Mucosa of descending colon (tissue), 3 donors: ENCODE measurements at regions not wholly inside any gene's neighbourhood (a gene's known extent, or its start where the extent isn't known, plus 50 kb on each side); places are given as distances from the start of the nearest gene placed in this dataset.

ENCODE experiments used
- ATAC-seq: fragments of 200-7000 bp; cut with Tn5 transposase; one replicate; pipeline ENCODE4 v1.9.1; 2020; ENCODE audit warnings: mild to moderate bottlenecking, moderate library complexity
- DNase-seq, 3 donors: peaks; one replicate each; pipeline ENCODE4 v3.0.0-alpha.2; 2020
- H3K36me3 ChIP-seq: fragments of 200-600 bp; one replicate; pipeline ENCODE4 v1.8.0; 2021; ENCODE audit warnings: low read depth, mild to moderate bottlenecking
- H3K4me1 ChIP-seq: fragments of 200-600 bp; one replicate; pipeline ENCODE4 v1.8.0; 2021; ENCODE audit warnings: low read depth, mild to moderate bottlenecking
- H3K4me3 ChIP-seq: fragments of 200-600 bp; one replicate; pipeline ENCODE4 v1.8.0; 2021; ENCODE audit warnings: mild to moderate bottlenecking
- H3K9me3 ChIP-seq: fragments of 200-600 bp; one replicate; pipeline ENCODE4 v1.8.0; 2021; ENCODE audit warnings: mild to moderate bottlenecking
- intact Hi-C, 2 donors: fragments of 100-400 bp; cut with DNase I in 1 of 2; cut with micrococcal nuclease in 1 of 2; formaldehyde crosslinking; loops; one replicate each; pipeline versions ENCODE4 v1.11.0 to v1.11.1; 2022; cut with DNase I, micrococcal nuclease
- TF ChIP-seq, protein P1 (sequence below): fragments of 200-600 bp; IDR thresholded peaks from one replicate; pipeline ENCODE4 v1.8.0; 2022; ENCODE audit warnings: antibody characterized with exemption, mild to moderate bottlenecking
- donor health status: DM: no; HTN: no; CAD: no; lungs with moderate emphysema.
- donor health status: DM: no; HTN: no; CAD: no.
- donor health status: DM: no; HTN: yes; CAD: no.

DNA sequence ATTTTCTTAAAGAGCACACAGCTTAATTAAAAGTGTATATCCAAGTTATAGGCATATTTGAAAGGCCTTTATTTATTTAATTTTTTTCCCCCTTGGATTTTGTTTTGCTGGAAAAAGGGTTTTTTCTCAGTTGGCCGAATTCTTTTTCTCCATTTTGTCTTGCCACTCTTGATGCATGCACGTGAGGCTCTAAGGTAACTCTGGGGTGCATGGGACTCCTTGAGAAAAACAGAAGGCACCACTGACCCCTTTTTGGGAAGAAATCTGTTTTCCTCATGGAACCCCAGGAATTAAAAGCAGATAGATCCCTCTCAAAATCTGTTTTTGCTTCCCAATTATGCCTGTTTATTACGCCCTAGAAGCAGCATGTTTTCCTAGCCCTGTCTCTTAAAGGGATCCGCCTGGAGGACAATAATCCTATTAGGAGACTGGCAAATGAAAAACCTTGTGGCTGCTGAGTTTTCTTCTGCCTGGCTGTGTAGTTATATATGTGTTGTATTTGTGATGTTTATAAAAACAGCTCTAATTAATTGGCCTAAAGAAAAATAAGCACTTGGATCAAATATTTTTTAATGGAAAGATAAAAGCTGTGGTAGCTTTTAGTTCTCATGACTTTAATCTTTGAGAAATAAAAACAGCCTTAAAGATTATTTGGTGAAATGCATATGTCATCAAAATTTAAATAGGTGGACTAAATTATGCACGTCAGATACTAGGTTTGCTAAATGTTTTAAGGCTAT is 435.1 kb upstream of the CDH9 start:
- no peaks in the 10 kb centered on the region for H3K4me1 ChIP-seq
- intact Hi-C loops = no loop called here
- TF ChIP-seq, protein P1, sequence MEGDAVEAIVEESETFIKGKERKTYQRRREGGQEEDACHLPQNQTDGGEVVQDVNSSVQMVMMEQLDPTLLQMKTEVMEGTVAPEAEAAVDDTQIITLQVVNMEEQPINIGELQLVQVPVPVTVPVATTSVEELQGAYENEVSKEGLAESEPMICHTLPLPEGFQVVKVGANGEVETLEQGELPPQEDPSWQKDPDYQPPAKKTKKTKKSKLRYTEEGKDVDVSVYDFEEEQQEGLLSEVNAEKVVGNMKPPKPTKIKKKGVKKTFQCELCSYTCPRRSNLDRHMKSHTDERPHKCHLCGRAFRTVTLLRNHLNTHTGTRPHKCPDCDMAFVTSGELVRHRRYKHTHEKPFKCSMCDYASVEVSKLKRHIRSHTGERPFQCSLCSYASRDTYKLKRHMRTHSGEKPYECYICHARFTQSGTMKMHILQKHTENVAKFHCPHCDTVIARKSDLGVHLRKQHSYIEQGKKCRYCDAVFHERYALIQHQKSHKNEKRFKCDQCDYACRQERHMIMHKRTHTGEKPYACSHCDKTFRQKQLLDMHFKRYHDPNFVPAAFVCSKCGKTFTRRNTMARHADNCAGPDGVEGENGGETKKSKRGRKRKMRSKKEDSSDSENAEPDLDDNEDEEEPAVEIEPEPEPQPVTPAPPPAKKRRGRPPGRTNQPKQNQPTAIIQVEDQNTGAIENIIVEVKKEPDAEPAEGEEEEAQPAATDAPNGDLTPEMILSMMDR = no peak
- DNase-seq (no peak), ATAC-seq (no peak)
- H3K9me3 ChIP-seq = peaks cover 67% of the 10 kb centered on the region
- H3K4me3 ChIP-seq = no peak overlapping the region
- no peaks in the 10 kb centered on the region for H3K36me3 ChIP-seq

DNA sequence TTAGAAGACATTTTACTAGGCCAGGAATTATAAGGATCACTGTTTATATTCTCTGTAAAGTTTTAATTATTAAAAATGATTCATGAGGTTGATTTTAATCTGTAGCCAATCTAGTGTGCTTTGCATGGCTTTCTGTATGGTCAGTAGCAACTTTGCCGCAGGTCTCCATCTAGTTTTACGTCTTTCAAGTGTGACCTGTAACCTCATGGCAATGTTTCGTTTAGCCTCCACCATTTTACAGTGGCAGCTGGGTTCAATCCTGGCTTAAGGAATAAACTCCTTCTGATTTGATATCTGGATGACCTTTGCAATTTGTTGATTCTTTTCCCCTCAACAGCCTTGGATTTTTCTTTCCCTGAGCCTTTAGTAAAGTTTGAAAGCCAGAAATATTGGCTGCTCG is 434.5 kb upstream of the CDH9 start:
- H3K4me1 ChIP-seq = no peaks in the 10 kb centered on the region
- H3K36me3 ChIP-seq = no peaks in the 10 kb centered on the region
- DNase-seq (no peak), ATAC-seq (no peak)
- TF ChIP-seq, protein P1 = no peak
- no peak overlapping the region for H3K4me3 ChIP-seq
- H3K9me3 ChIP-seq = peaks cover 72% of the 10 kb centered on the region
- intact Hi-C loops = no loop called here

DNA sequence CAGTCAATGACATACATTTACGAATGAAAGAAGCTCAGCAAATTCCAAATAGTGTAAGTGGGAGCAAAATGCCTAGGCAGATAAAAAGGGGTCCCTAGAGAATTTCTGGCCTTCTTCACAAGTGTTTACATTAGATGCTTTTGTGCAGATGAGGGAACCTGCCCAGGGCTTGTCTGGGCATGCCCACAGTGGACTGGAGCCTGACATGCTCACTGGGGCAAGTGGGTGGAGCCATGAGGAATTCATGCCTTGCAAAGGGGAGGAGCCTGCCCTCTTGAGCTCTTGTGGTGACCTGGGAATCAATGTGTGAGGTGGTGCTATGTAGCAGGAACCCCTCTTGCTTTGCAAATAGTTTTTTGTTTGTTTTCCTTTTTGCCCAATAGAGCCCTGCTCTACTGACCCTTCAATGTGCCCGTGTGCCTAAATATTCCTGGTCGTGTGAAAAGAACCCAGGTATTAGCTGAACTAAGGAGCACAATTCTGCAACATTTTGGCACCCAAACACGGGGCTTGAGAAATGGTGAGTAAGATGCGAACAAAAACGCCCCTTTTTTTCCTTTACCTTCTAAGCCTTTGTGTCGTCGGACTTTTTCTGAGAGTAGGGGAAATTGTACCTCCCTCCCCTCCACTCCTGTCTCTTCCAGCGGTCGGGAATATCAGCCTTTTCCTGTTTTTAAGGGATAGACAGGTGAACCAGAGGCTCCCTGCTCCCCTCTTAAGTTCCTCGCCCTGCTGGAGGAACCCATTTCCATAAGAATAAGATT is 433.8 kb upstream of the CDH9 start:
- Histone ChIP-seq H3K9me3 (peaks cover 68% of the 10 kb centered on the region), H3K36me3 (no peaks in the 10 kb centered on the region), H3K4me1 (no peaks in the 10 kb centered on the region), H3K4me3 (no peak overlapping the region)
- DNase-seq (no peak), ATAC-seq (no peak)
- intact Hi-C loops = no loop called here
- TF ChIP-seq, protein P1 = no peak

DNA sequence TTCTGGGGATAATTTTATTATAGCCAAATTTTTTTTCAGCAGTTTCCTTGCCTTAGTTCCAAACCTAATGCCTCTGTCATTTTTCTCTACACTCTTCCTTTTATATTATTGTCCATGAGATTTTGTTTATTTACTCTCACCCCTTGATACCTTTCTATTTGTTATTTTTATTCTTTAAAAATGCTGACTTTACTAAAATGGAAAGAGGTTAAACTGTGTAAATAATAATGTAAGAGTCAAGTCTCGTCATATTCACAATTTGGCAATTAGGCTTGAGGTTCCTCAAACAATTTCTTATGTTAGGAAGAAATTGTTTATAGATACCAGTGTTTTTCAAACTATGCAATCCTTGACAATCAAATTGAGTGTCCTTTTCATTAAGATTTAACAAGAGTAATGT is 428.6 kb upstream of the CDH9 start:
- intact Hi-C loops = no loop called here
- H3K4me3 ChIP-seq = no peak overlapping the region
- H3K36me3 ChIP-seq = no peaks in the 10 kb centered on the region
- DNase-seq (no peak), ATAC-seq (no peak)
- H3K9me3 ChIP-seq = peaks cover 52% of the 10 kb centered on the region
- TF ChIP-seq, protein P1 = no peak
- no peaks in the 10 kb centered on the region for H3K4me1 ChIP-seq

DNA sequence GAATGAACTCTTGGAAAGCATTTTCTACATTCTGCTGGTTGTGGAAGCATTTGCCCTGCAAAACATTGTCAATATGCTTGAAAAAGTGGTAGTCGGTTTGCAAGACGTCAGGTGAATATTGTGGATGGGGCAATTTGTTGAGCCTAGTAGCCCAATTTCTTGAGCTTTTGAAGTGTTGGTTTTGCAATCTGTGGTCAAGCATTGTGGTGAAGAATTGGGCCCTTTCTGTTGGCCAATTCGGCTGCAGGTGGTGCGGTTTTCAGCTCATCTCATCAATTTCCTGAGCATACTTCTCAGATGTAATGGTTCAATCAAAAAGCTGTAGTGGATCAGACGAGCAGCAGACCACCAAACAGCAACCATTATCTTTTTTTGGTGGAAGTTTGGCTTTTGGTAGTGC is 426.8 kb upstream of the CDH9 start:
- Histone ChIP-seq H3K36me3 (no peaks in the 10 kb centered on the region), H3K4me3 (no peak overlapping the region), H3K9me3 (peaks cover 49% of the 10 kb centered on the region), H3K4me1 (no peaks in the 10 kb centered on the region)
- intact Hi-C loops = no loop called here
- TF ChIP-seq, protein P1 = no peak
- no peak for DNase-seq
- ATAC-seq = no peak
